Renal cortical epithelial cell (primary cell): ENCODE measurements at regions not wholly inside any gene's neighbourhood (a gene's known extent, or its start where the extent isn't known, plus 50 kb on each side); places are given as distances from the start of the nearest gene placed in this dataset.

ENCODE experiments used
- DNase-seq: peaks from one replicate; pipeline ENCODE4 v3.0.0-alpha.2; 2011; ENCODE audit warnings: low read depth

GRCh38 chr14:38329246-38329645 lies 73.4 kb upstream of the CLEC14A start:
- no peak for DNase-seq

GRCh38 chr14:38316922-38317321 lies 61.0 kb upstream of the CLEC14A start:
- no peak for DNase-seq

- no peak for DNase-seq
Measured at GRCh38 chr14:38311655-38312054, 55.8 kb upstream of the CLEC14A start.

DNA sequence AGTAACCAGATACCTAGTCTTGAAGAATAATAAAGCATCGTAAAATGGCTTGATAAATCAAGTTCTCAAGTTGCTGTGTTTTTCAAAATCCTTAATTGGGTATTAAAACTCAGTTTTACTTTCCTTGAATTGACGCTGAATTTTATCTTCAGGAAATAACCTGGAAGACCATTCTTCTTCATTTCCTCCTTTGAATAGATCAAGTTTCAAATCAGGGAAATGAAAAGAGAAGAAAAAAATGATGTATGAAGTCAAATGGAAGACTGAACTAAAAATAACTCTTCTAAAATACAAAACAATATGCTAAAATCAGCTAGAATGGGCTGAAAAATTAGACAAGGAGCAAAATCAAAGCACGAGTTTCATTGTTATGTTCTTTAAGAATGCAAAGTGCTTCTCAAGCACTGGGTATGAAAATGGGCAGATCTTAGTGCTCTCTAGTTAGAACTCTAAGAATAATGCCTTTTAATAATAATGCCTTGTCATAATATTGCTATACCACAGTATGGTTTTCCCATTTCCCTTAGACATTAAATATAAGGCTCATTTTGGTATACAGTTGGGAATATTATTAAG lies 54.6 kb upstream of the CLEC14A start:
- DNase-seq, result no peak

DNA sequence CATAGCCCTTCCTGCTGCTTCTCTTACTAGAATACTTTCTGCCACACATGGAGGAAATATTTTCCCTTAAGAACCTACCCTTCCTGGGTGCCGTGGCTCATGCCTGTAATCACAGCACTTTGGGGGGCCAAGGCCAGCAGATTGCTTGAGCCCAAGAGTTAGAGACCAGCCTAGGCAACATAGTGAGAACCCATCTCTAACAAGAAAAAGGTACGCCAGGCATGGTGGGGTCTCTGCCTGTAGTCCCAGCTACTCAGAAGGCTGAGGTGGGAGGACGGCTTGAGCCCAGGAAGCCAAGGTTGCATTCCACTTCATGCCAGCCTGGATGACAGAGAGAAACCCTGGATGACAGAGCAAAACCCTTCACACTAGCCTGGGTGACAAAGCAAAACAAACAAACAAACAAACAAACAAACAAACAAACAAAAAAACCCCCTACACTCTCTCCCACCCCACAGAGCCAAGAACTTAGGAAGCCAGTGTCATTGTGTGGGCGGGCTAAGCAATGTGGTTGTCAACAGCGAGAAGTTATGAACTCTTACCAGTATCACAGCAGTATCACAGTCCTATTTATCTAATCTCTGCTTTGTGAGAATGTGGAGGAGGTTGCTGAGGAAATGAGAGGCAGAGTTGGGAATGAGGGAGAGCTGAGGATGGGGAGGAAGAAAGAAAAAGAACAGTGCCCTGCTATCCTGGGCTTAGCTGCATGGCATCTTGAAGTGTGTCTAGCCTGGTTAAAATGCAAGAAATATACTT lies 53.8 kb upstream of the CLEC14A start:
- DNase-seq, result no peak
